H9 (cell line): ENCODE measurements at regions not wholly inside any gene's neighbourhood (a gene's known extent, or its start where the extent isn't known, plus 50 kb on each side); places are given as distances from the start of the nearest gene placed in this dataset.

Source experiments
- DNase-seq: peaks from one replicate; pipeline ENCODE4 v3.0.0-alpha.2; 2017
- H2AFZ ChIP-seq: one replicate; pipeline ENCODE4 v1.6.1; 2013; ENCODE audit warnings: mild to moderate bottlenecking, low read length, control low read depth, moderate library complexity
- H2AK5ac ChIP-seq: 2 replicates; pipeline ENCODE4 v1.6.1; 2013; ENCODE audit warnings: low read length, control low read depth, mixed read lengths; ENCODE audit not compliant: insufficient read length
- H2BK120ac ChIP-seq: one replicate; pipeline ENCODE4 v1.6.1; 2013; ENCODE audit warnings: low read depth, mild to moderate bottlenecking, low read length, control low read depth, inconsistent platforms; ENCODE audit not compliant: poor library complexity, severe bottlenecking
- H2BK12ac ChIP-seq: 2 replicates; pipeline ENCODE4 v1.6.1; 2013; ENCODE audit warnings: low read length, control low read depth, mixed read lengths, low read depth; ENCODE audit not compliant: insufficient read length
- H2BK15ac ChIP-seq: 2 replicates; pipeline ENCODE4 v1.6.1; 2013; ENCODE audit warnings: low read depth, low read length, control low read depth
- H2BK20ac ChIP-seq: one replicate; pipeline ENCODE4 v1.6.1; 2013; ENCODE audit warnings: low read depth, mild to moderate bottlenecking, low read length, control low read depth, inconsistent platforms; ENCODE audit not compliant: poor library complexity, severe bottlenecking
- H2BK5ac ChIP-seq: 2 replicates; pipeline ENCODE4 v1.6.1; 2013; ENCODE audit warnings: low read length, control low read depth, mixed read lengths; ENCODE audit not compliant: insufficient read length
- H3K14ac ChIP-seq: 2 replicates; pipeline ENCODE4 v1.6.1; 2013; ENCODE audit warnings: low read length, control low read depth; ENCODE audit not compliant: insufficient read depth
- H3K18ac ChIP-seq: 2 replicates; pipeline ENCODE4 v1.6.1; 2013; ENCODE audit warnings: low read depth, mild to moderate bottlenecking, mixed read lengths, low read length, control low read depth; ENCODE audit not compliant: insufficient read length
- H3K23ac ChIP-seq: 2 replicates; pipeline ENCODE4 v1.6.1; 2013; ENCODE audit warnings: low read length, control low read depth, mixed read lengths, low read depth; ENCODE audit not compliant: insufficient read length
- H3K23me2 ChIP-seq: 2 replicates; pipeline ENCODE4 v1.6.1; 2013; ENCODE audit warnings: low read depth, mild to moderate bottlenecking, mixed read lengths, low read length, control low read depth; ENCODE audit not compliant: insufficient read length, poor library complexity, severe bottlenecking
- H3K27ac ChIP-seq: 2 replicates; pipeline ENCODE4 v1.5.1; 2013; ENCODE audit warnings: low read length, control low read depth, mixed read lengths, low read depth; ENCODE audit not compliant: insufficient read length
- H3K27me3 ChIP-seq: 2 replicates; pipeline ENCODE4 v1.6.1; 2013; ENCODE audit warnings: low read length, control low read depth, inconsistent platforms; ENCODE audit not compliant: insufficient read depth
- H3K4ac ChIP-seq: 2 replicates; pipeline ENCODE4 v1.6.1; 2013; ENCODE audit warnings: low read depth, mild to moderate bottlenecking, control low read depth, inconsistent platforms, low read length, moderate library complexity
- H3K4me1 ChIP-seq: 2 replicates; pipeline ENCODE4 v1.6.1; 2013; ENCODE audit warnings: low read length, control low read depth, inconsistent platforms; ENCODE audit not compliant: insufficient read depth
- H3K4me2 ChIP-seq: 2 replicates; pipeline ENCODE4 v1.6.1; 2013; ENCODE audit warnings: low read length, control low read depth, mixed read lengths; ENCODE audit not compliant: insufficient read length, insufficient read depth
- H3K56ac ChIP-seq: 2 replicates; pipeline ENCODE4 v1.6.1; 2013; ENCODE audit warnings: low read depth, mild to moderate bottlenecking, mixed read lengths, low read length, control low read depth; ENCODE audit not compliant: insufficient read length
- H3K79me1 ChIP-seq: 2 replicates; pipeline ENCODE4 v1.6.1; 2013; ENCODE audit warnings: low read depth, mild to moderate bottlenecking, moderate library complexity, low read length, control low read depth, inconsistent platforms; ENCODE audit not compliant: insufficient read depth, poor library complexity, severe bottlenecking
- H3K79me2 ChIP-seq: 2 replicates; pipeline ENCODE4 v1.6.1; 2013; ENCODE audit warnings: low read length, control low read depth, inconsistent platforms; ENCODE audit not compliant: insufficient read depth
- H3K9ac ChIP-seq: 2 replicates; pipeline ENCODE4 v1.6.1; 2013; ENCODE audit warnings: low read length, control low read depth, mixed read lengths; ENCODE audit not compliant: insufficient read length; ENCODE audit errors: extremely low read depth
- H3K9me3 ChIP-seq: one replicate; pipeline ENCODE4 v1.6.1; 2013; ENCODE audit warnings: low read depth, low read length, inconsistent platforms; ENCODE audit not compliant: control insufficient read depth
- H3T11ph ChIP-seq: one replicate; pipeline ENCODE4 v1.6.1; 2013; ENCODE audit warnings: mild to moderate bottlenecking, low read length, control low read depth, inconsistent platforms
- H4K20me1 ChIP-seq: one replicate; pipeline ENCODE4 v1.6.1; 2013; ENCODE audit not compliant: control insufficient read depth, insufficient read length, insufficient read depth
- H4K5ac ChIP-seq: 2 replicates; pipeline ENCODE4 v1.6.1; 2013; ENCODE audit warnings: low read depth, mild to moderate bottlenecking, mixed read lengths, low read length, control low read depth; ENCODE audit not compliant: insufficient read length
- H4K8ac ChIP-seq: replicated peaks from 2 replicates; pipeline ENCODE4 v1.6.1; 2013; ENCODE audit warnings: low read length, control low read depth, mixed read lengths, low read depth; ENCODE audit not compliant: insufficient read length
- H4K91ac ChIP-seq: 2 replicates; pipeline ENCODE4 v1.6.1; 2013; ENCODE audit warnings: low read depth, mild to moderate bottlenecking, moderate library complexity, mixed read lengths, low read length, control low read depth; ENCODE audit not compliant: insufficient read length
- H3K27ac Mint-ChIP-seq, 3 experiments: 2 replicates in 2 of 3; 3 replicates in 1 of 3; pipeline ENCODE4 v1.8.0; 2020 to 2021; ENCODE audit warnings: mixed read lengths in 3 of 3, mild to moderate bottlenecking in 1 of 3, moderate library complexity in 1 of 3
- H3K27me3 Mint-ChIP-seq: 2 replicates; pipeline ENCODE4 v1.8.0; 2021; ENCODE audit warnings: low read depth, mild to moderate bottlenecking, moderate library complexity, mixed read lengths
- H3K36me3 Mint-ChIP-seq, 3 experiments: 2 replicates in 2 of 3; 3 replicates in 1 of 3; pipeline ENCODE4 v1.8.0; 2020 to 2021; ENCODE audit warnings: low read depth in 3 of 3, mixed read lengths in 3 of 3; ENCODE audit not compliant: insufficient read depth in 1 of 3
- H3K4me1 Mint-ChIP-seq, 2 experiments: 2 replicates each; pipeline ENCODE4 v1.8.0; 2020; ENCODE audit warnings: mixed read lengths in 2 of 2
- H3K4me3 Mint-ChIP-seq, 2 experiments: 2 replicates in 1 of 2; 3 replicates in 1 of 2; pipeline ENCODE4 v1.8.0; 2020 to 2021; ENCODE audit warnings: mild to moderate bottlenecking in 2 of 2, mixed read lengths in 2 of 2, moderate library complexity in 1 of 2
- H3K9me3 Mint-ChIP-seq, 2 experiments: 2 replicates in 1 of 2; 3 replicates in 1 of 2; pipeline ENCODE4 v1.8.0; 2020; ENCODE audit warnings: mild to moderate bottlenecking in 2 of 2, mixed read lengths in 2 of 2, moderate library complexity in 1 of 2
- WGBS: extraction: QIAGEN DNeasy Blood & Tissue Kit; methylation state at CpG from one replicate; pipeline ENCODE4 v1.1.7; 2013; ENCODE audit warnings: missing lambda C conversion rate, low lambda C conversion rate, mixed read lengths; ENCODE audit not compliant: insufficient read length; ENCODE audit errors: extremely low coverage; 5-methylcytosine and 5-hydroxymethylcytosine counted together
- TF ChIP-seq, protein P1 (sequence below): fragments of 200-600 bp; sonication (generic); conservative IDR thresholded peaks from 3 replicates; pipeline ENCODE4 v1.8.0; 2021; ENCODE audit warnings: antibody characterized with exemption, mild to moderate bottlenecking

DNA sequence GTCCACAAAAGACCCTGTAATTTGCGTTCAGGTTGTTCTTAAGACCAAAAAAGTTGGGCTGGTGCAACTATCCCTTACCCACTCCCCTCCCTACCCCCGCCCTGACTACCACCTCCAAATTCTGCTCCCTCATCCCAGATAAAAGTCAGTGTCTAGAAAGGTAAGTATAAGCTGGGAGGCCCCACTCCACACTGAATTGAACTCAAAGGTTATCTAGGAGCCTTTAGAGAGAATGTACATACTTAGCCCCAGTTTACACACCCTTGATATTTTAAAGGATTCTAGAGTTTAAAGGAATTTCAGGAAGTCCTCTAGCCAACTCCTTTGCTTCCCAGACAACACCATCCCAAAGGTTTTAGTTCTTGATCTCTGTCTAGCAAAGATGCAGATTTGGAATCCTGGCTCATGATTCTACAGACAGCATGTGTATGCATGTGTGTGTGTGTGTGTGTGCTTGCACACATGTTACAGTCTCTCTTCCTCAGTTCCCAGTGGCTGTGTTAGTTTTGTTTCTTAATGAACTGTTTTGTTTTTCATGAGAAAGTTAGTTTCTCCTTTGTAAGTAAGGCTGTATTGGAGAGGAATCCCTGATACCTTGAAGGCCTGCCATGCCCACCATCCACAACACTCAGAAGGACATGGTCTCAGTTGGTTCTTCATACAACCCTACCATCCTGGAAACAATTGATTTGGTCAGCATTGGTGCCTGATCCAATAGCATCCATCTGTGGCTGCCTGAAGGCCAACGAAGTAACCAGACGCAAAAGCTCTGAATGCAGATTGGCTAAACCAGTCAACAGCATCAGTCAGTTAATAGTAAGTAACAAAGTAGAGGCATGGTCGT lies 281.3 kb downstream of the SOX9 start:
- TF ChIP-seq, protein P1, sequence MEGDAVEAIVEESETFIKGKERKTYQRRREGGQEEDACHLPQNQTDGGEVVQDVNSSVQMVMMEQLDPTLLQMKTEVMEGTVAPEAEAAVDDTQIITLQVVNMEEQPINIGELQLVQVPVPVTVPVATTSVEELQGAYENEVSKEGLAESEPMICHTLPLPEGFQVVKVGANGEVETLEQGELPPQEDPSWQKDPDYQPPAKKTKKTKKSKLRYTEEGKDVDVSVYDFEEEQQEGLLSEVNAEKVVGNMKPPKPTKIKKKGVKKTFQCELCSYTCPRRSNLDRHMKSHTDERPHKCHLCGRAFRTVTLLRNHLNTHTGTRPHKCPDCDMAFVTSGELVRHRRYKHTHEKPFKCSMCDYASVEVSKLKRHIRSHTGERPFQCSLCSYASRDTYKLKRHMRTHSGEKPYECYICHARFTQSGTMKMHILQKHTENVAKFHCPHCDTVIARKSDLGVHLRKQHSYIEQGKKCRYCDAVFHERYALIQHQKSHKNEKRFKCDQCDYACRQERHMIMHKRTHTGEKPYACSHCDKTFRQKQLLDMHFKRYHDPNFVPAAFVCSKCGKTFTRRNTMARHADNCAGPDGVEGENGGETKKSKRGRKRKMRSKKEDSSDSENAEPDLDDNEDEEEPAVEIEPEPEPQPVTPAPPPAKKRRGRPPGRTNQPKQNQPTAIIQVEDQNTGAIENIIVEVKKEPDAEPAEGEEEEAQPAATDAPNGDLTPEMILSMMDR = no peak
- Mint-ChIP-seq H3K27ac (no peak overlapping the region), H3K4me1 (peaks cover 5 to 10% of the 10 kb centered on the region in 2 experiments), H3K36me3 (no peaks in the 10 kb centered on the region), H3K4me3 (no peak overlapping the region), H3K9me3 (no peaks in the 10 kb centered on the region), H3K27me3 (peaks cover 38% of the 10 kb centered on the region)
- Histone ChIP-seq H4K8ac (no peak overlapping the region), H3K27ac (no peak overlapping the region), H3K79me1 (no peaks in the 10 kb centered on the region), H3K56ac (no peak overlapping the region), H3K18ac (no peak overlapping the region), H4K91ac (no peak overlapping the region), H2AK5ac (no peak overlapping the region), H3K4me1 (no peaks in the 10 kb centered on the region), H2BK120ac (no peak overlapping the region), H3K79me2 (no peaks in the 10 kb centered on the region), H3K14ac (no peak overlapping the region), H4K20me1 (no peaks in the 10 kb centered on the region), H2BK15ac (no peak overlapping the region), H3K27me3 (peaks cover 10% of the 10 kb centered on the region; the same call in 1 of the 2 replicates), H3K4me2 (no peak overlapping the region), H2AFZ (no peak overlapping the region), H3K23me2 (no peaks in the 10 kb centered on the region), H3K4ac (no peak overlapping the region), H2BK5ac (no peak overlapping the region), H3K23ac (no peak overlapping the region), H3K9ac (no peak overlapping the region), H2BK12ac (no peak overlapping the region), H4K5ac (no peak overlapping the region), H2BK20ac (no peak overlapping the region), H3T11ph (no peak overlapping the region), H3K9me3 (no peaks in the 10 kb centered on the region)
- no CpG with 5 or more reads among the region's 5 CpGs for WGBS
- DNase-seq = no peak
